ENCODE measurements at regions not wholly inside any gene's neighbourhood (a gene's known extent, or its start where the extent isn't known, plus 50 kb on each side); places are given as distances from the start of the nearest gene placed in this dataset.

GRCh38 chr11:92436034-92436920 is 211.7 kb downstream of the FAT3 start:
- Histone ChIP-seq H3K4me1 (ENCODE audit: insufficient read depth, low read length) (no peaks in the 10 kb centered on the region), H3K4me3 (ENCODE audit: low read depth in 1 of 2, low read length in 2 of 2) (no peak overlapping the region), H3K27ac (ENCODE audit: low read depth, low read length) (no peak overlapping the region), H3K9ac (ENCODE audit: low read length) (no peak overlapping the region), H3K36me3 (ENCODE audit: insufficient read depth, low read length) (no peaks in the 10 kb centered on the region), H3K27me3 (ENCODE audit: control insufficient read depth in 1 of 2, insufficient read depth in 2 of 2, low read length in 2 of 2) (no peaks in the 10 kb centered on the region), H3K9me3 (ENCODE audit: low read length) (no peaks in the 10 kb centered on the region)

DNA sequence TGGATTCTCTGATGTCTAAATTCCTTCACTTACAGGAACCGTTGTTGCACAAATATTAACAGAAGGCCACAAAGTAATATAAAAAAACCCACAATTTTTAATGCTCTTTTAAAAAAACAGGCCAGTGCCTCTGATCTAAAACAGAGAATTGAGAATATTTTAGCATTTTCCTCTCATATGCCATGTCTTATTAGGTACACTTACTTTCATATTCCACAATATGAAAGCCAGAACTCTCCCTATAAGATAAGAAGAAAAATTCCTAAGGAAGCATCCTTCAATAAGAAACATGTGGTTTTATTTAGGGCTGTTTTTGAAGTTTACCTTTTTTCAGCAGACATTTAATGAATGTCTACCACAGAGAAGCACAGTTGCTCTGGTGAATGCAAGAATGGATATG is 214.5 kb downstream of the FAT3 start:
- H3K9ac ChIP-seq (ENCODE audit: low read length): no peak overlapping the region
- H3K9me3 ChIP-seq (ENCODE audit: low read length): no peaks in the 10 kb centered on the region
- H3K27me3 ChIP-seq (ENCODE audit: control insufficient read depth in 1 of 2, insufficient read depth in 2 of 2, low read length in 2 of 2): no peaks in the 10 kb centered on the region
- H3K4me3 ChIP-seq (ENCODE audit: low read depth in 1 of 2, low read length in 2 of 2): no peak overlapping the region
- no peaks in the 10 kb centered on the region for H3K36me3 ChIP-seq (ENCODE audit: insufficient read depth, low read length)
- H3K4me1 ChIP-seq (ENCODE audit: insufficient read depth, low read length): peaks cover 11% of the 10 kb centered on the region
- H3K27ac ChIP-seq (ENCODE audit: low read depth, low read length): no peak overlapping the region

DNA sequence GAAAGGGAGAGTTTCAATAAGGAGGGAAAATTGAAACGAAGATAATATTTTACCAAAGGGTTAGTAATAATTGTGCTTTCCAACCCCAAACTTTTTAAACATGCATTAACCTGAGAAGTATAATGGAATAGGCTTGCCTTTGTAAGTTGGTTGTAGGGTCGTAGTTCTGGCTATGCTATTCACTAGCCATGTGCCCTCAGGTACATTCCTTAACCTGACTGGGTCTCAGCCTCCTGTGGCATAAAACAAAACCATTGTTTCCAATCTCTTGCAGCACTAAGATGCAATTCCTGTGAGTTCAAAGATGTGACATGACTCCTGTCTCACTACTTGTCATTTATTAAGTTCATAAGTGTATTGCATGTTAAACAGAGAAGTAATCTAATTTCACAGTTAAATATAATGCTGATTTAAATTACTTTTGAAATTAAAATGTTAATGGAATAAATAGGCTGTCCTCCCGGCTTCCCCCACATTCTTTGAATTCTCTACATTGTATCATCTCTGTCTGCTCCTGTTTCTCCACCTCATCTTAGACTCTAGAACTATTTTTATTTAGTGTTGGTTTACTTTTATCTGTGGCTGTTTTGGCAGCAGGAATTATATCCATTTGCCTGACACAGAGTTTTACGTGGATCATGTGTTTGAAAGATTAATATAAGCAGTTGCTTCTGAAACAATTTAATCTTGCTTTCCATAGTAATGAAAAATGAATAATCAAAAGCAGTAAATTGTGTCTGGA is 216.3 kb downstream of the FAT3 start:
- peaks cover 11% of the 10 kb centered on the region for H3K4me1 ChIP-seq (ENCODE audit: insufficient read depth, low read length)
- no peaks in the 10 kb centered on the region for H3K36me3 ChIP-seq (ENCODE audit: insufficient read depth, low read length)
- H3K9ac ChIP-seq (ENCODE audit: low read length): no peak overlapping the region
- H3K27me3 ChIP-seq (ENCODE audit: control insufficient read depth in 1 of 2, insufficient read depth in 2 of 2, low read length in 2 of 2): no peaks in the 10 kb centered on the region
- H3K27ac ChIP-seq (ENCODE audit: low read depth, low read length): no peak overlapping the region
- H3K4me3 ChIP-seq (ENCODE audit: low read depth in 1 of 2, low read length in 2 of 2): no peak overlapping the region
- no peaks in the 10 kb centered on the region for H3K9me3 ChIP-seq (ENCODE audit: low read length)

DNA sequence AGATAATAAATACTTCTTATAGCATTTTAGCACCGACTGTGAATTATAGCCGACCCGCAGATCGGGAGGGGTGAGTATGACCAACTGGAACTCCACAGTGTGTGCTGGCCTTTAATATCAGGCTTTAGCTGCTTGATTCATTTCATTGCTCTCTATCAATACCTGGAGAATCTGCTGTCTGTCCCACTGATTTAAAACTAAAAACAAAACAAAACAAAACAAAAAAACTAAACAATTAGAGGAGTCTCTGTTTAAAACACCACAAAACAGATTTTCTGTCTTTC is 216.8 kb downstream of the FAT3 start:
- Histone ChIP-seq H3K27me3 (ENCODE audit: control insufficient read depth in 1 of 2, insufficient read depth in 2 of 2, low read length in 2 of 2) (no peaks in the 10 kb centered on the region), H3K4me1 (ENCODE audit: insufficient read depth, low read length) (peaks cover 11% of the 10 kb centered on the region), H3K4me3 (ENCODE audit: low read depth in 1 of 2, low read length in 2 of 2) (no peak overlapping the region), H3K9ac (ENCODE audit: low read length) (no peak overlapping the region), H3K9me3 (ENCODE audit: low read length) (no peaks in the 10 kb centered on the region), H3K27ac (ENCODE audit: low read depth, low read length) (no peak overlapping the region), H3K36me3 (ENCODE audit: insufficient read depth, low read length) (no peaks in the 10 kb centered on the region)

DNA sequence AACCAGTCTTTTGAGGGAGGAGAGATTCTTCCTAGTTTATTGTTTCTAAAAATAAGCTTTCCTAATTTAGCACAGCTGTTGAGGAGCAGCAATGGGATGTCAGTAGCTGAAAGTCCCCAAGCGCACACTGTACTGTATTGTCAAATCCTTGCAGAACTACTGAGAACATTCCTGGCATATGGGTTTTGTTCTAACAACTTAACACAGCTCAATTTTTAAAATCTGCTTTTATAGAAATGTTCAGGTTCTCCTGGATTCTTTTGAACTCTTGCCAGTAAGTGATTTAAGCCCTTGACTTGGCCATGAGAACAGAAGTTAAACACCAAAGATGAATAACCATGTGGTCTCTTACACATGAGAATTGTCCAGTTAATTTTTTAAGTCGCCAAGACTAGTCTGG is 218.6 kb downstream of the FAT3 start:
- no peak overlapping the region for H3K4me3 ChIP-seq (ENCODE audit: low read depth in 1 of 2, low read length in 2 of 2)
- peaks cover 11% of the 10 kb centered on the region for H3K4me1 ChIP-seq (ENCODE audit: insufficient read depth, low read length)
- H3K27ac ChIP-seq (ENCODE audit: low read depth, low read length): no peak overlapping the region
- no peak overlapping the region for H3K9ac ChIP-seq (ENCODE audit: low read length)
- H3K9me3 ChIP-seq (ENCODE audit: low read length): no peaks in the 10 kb centered on the region
- H3K36me3 ChIP-seq (ENCODE audit: insufficient read depth, low read length): no peaks in the 10 kb centered on the region
- no peaks in the 10 kb centered on the region for H3K27me3 ChIP-seq (ENCODE audit: control insufficient read depth in 1 of 2, insufficient read depth in 2 of 2, low read length in 2 of 2)

DNA sequence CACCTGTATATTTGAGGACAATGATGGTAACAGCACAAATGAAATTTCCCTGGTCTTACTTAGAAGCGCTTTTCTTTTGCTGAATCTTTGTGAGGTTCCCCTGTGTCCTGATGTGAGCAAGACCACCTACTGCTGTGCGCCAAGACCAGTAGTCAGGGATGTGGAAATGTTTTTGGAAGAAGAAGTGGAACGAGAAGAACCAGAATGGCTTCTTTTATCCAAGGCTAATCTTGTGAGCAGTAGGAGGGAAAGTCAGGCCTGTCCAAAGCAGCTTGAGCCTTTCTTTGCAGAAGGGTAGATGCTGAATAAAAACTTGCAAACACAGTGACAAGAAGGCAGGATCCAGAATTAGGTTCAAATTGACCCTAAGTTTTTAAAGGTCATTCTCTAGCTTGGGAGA is 223.0 kb downstream of the FAT3 start:
- Histone ChIP-seq H3K4me3 (ENCODE audit: low read depth in 1 of 2, low read length in 2 of 2) (no peak overlapping the region), H3K9me3 (ENCODE audit: low read length) (no peaks in the 10 kb centered on the region), H3K36me3 (ENCODE audit: insufficient read depth, low read length) (no peaks in the 10 kb centered on the region), H3K27me3 (ENCODE audit: control insufficient read depth in 1 of 2, insufficient read depth in 2 of 2, low read length in 2 of 2) (no peaks in the 10 kb centered on the region), H3K27ac (ENCODE audit: low read depth, low read length) (no peak overlapping the region), H3K4me1 (ENCODE audit: insufficient read depth, low read length) (peaks cover 8% of the 10 kb centered on the region), H3K9ac (ENCODE audit: low read length) (no peak overlapping the region)

- no peak overlapping the region for H3K4me3 ChIP-seq (ENCODE audit: low read depth in 1 of 2, low read length in 2 of 2)
- H3K27me3 ChIP-seq (ENCODE audit: control insufficient read depth in 1 of 2, insufficient read depth in 2 of 2, low read length in 2 of 2): no peaks in the 10 kb centered on the region
- H3K36me3 ChIP-seq (ENCODE audit: insufficient read depth, low read length): no peaks in the 10 kb centered on the region
- H3K9me3 ChIP-seq (ENCODE audit: low read length): no peaks in the 10 kb centered on the region
- no peak overlapping the region for H3K27ac ChIP-seq (ENCODE audit: low read depth, low read length)
- no peak overlapping the region for H3K9ac ChIP-seq (ENCODE audit: low read length)
- no peaks in the 10 kb centered on the region for H3K4me1 ChIP-seq (ENCODE audit: insufficient read depth, low read length)
Observed at GRCh38 chr11:92449222-92449621, 224.6 kb downstream of the FAT3 start.

DNA sequence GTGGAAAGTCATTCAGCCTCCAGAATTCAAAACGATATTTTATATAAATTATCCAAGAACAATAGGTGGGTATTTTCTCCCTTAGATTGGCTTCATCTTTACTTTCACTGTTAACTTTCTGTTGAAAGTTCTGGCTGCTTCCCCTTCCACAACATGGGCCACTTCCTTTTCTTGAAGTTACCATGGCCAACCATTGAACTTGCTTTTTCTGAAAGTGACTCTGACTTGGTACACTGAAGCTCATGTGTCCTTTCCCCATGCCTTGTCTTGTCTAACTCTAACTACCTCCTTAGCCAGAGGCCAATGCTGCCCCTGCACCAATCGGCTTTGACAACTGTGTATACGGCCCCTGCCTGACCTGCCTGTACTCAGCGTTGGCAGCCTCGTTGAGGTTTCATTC is 225.2 kb downstream of the FAT3 start:
- no peaks in the 10 kb centered on the region for H3K9me3 ChIP-seq (ENCODE audit: low read length)
- no peaks in the 10 kb centered on the region for H3K36me3 ChIP-seq (ENCODE audit: insufficient read depth, low read length)
- no peaks in the 10 kb centered on the region for H3K4me1 ChIP-seq (ENCODE audit: insufficient read depth, low read length)
- H3K9ac ChIP-seq (ENCODE audit: low read length): no peak overlapping the region
- no peak overlapping the region for H3K27ac ChIP-seq (ENCODE audit: low read depth, low read length)
- no peak overlapping the region for H3K4me3 ChIP-seq (ENCODE audit: low read depth in 1 of 2, low read length in 2 of 2)
- H3K27me3 ChIP-seq (ENCODE audit: control insufficient read depth in 1 of 2, insufficient read depth in 2 of 2, low read length in 2 of 2): no peaks in the 10 kb centered on the region

GRCh38 chr11:92451063-92451462 is 226.4 kb downstream of the FAT3 start:
- H3K27ac ChIP-seq (ENCODE audit: low read depth, low read length): no peak overlapping the region
- H3K4me1 ChIP-seq (ENCODE audit: insufficient read depth, low read length): no peaks in the 10 kb centered on the region
- no peak overlapping the region for H3K4me3 ChIP-seq (ENCODE audit: low read depth in 1 of 2, low read length in 2 of 2)
- no peak overlapping the region for H3K9ac ChIP-seq (ENCODE audit: low read length)
- H3K36me3 ChIP-seq (ENCODE audit: insufficient read depth, low read length): no peaks in the 10 kb centered on the region
- H3K27me3 ChIP-seq (ENCODE audit: control insufficient read depth in 1 of 2, insufficient read depth in 2 of 2, low read length in 2 of 2): no peaks in the 10 kb centered on the region
- H3K9me3 ChIP-seq (ENCODE audit: low read length): no peaks in the 10 kb centered on the region

GRCh38 chr11:92453055-92453454 is 228.4 kb downstream of the FAT3 start:
- Histone ChIP-seq H3K4me3 (ENCODE audit: low read depth in 1 of 2, low read length in 2 of 2) (no peak overlapping the region), H3K27ac (ENCODE audit: low read depth, low read length) (no peak overlapping the region), H3K9ac (ENCODE audit: low read length) (no peak overlapping the region), H3K27me3 (ENCODE audit: control insufficient read depth in 1 of 2, insufficient read depth in 2 of 2, low read length in 2 of 2) (no peaks in the 10 kb centered on the region), H3K36me3 (ENCODE audit: insufficient read depth, low read length) (no peaks in the 10 kb centered on the region), H3K4me1 (ENCODE audit: insufficient read depth, low read length) (no peaks in the 10 kb centered on the region), H3K9me3 (ENCODE audit: low read length) (no peaks in the 10 kb centered on the region)

DNA sequence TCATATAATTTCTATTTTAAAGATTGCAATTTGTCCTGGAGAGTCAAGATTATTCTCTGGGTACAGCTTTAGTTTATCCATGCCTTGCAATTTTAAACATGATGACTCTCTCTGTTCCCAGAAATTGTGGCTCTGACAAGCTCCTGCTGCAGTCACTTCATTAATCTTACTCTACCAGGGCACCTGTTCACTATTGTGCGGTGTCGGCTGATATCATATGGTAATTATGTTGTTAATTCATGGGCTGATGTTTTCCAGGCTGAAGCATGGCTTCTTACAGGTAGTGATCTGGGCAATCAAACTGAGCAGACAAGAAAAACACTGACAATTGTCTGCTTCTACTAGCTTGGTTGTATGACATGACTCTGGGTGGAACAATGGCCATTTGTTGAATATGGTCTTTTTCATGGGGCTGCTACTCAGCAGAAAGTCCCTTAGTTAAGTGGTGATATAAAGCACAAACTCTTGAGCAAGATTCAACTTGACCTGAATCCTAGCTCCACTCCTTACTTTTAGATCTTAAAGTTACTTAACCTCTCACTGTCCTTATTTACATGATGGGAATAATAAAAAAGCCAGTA is 230.7 kb downstream of the FAT3 start:
- Histone ChIP-seq H3K9ac (ENCODE audit: low read length) (no peak overlapping the region), H3K27me3 (ENCODE audit: control insufficient read depth in 1 of 2, insufficient read depth in 2 of 2, low read length in 2 of 2) (no peaks in the 10 kb centered on the region), H3K27ac (ENCODE audit: low read depth, low read length) (no peak overlapping the region), H3K9me3 (ENCODE audit: low read length) (no peaks in the 10 kb centered on the region), H3K4me1 (ENCODE audit: insufficient read depth, low read length) (no peaks in the 10 kb centered on the region), H3K4me3 (ENCODE audit: low read depth in 1 of 2, low read length in 2 of 2) (no peak overlapping the region), H3K36me3 (ENCODE audit: insufficient read depth, low read length) (no peaks in the 10 kb centered on the region)
